Mesothelial cell of epicardium (in vitro differentiated cells): ENCODE measurements at regions not wholly inside any gene's neighbourhood (a gene's known extent, or its start where the extent isn't known, plus 50 kb on each side); places are given as distances from the start of the nearest gene placed in this dataset.

Experiments used
- DNase-seq, 2 experiments: peaks; one replicate each; pipeline ENCODE4 v3.0.0; 2021; ENCODE audit warnings: low spot score in 2 of 2; ENCODE audit not compliant: unreplicated experiment in 2 of 2
- H3K27ac Mint-ChIP-seq: 2 replicates; pipeline ENCODE4 v1.8.0; 2021; ENCODE audit warnings: mixed read lengths
- H3K27me3 Mint-ChIP-seq: 2 replicates; pipeline ENCODE4 v1.8.0; 2021; ENCODE audit warnings: low read depth, mixed read lengths
- H3K36me3 Mint-ChIP-seq: 2 replicates; pipeline ENCODE4 v1.8.0; 2021; ENCODE audit warnings: mixed read lengths
- H3K4me1 Mint-ChIP-seq: 2 replicates; pipeline ENCODE4 v1.8.0; 2021; ENCODE audit warnings: mixed read lengths
- H3K4me3 Mint-ChIP-seq: 2 replicates; pipeline ENCODE4 v1.8.0; 2021; ENCODE audit warnings: mild to moderate bottlenecking, moderate library complexity, mixed read lengths
- H3K9me3 Mint-ChIP-seq: 2 replicates; pipeline ENCODE4 v1.8.0; 2021; ENCODE audit warnings: mixed read lengths
- TF ChIP-seq, protein P1 (sequence below): fragments of 200-600 bp; sonication (generic); IDR thresholded peaks from one replicate; pipeline ENCODE4 v1.5.0; 2021; ENCODE audit warnings: antibody characterized with exemption; ENCODE audit not compliant: unreplicated experiment

GRCh38 chr6:81465859-81466258 is 286.6 kb downstream of the TENT5A start:
- peaks cover 20% of the 10 kb centered on the region for H3K9me3 Mint-ChIP-seq
- H3K4me1 Mint-ChIP-seq: no peaks in the 10 kb centered on the region
- no peak for DNase-seq

GRCh38 chr6:81456416-81456815 is 296.1 kb downstream of the TENT5A start:
- DNase-seq: no peak
- no peak overlapping the region for H3K27ac Mint-ChIP-seq
- TF ChIP-seq, protein P1, sequence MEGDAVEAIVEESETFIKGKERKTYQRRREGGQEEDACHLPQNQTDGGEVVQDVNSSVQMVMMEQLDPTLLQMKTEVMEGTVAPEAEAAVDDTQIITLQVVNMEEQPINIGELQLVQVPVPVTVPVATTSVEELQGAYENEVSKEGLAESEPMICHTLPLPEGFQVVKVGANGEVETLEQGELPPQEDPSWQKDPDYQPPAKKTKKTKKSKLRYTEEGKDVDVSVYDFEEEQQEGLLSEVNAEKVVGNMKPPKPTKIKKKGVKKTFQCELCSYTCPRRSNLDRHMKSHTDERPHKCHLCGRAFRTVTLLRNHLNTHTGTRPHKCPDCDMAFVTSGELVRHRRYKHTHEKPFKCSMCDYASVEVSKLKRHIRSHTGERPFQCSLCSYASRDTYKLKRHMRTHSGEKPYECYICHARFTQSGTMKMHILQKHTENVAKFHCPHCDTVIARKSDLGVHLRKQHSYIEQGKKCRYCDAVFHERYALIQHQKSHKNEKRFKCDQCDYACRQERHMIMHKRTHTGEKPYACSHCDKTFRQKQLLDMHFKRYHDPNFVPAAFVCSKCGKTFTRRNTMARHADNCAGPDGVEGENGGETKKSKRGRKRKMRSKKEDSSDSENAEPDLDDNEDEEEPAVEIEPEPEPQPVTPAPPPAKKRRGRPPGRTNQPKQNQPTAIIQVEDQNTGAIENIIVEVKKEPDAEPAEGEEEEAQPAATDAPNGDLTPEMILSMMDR: no peak
- no peaks in the 10 kb centered on the region for H3K27me3 Mint-ChIP-seq
- peaks cover 5% of the 10 kb centered on the region for H3K9me3 Mint-ChIP-seq
- no peak overlapping the region for H3K4me3 Mint-ChIP-seq
- H3K36me3 Mint-ChIP-seq: no peaks in the 10 kb centered on the region
- no peaks in the 10 kb centered on the region for H3K4me1 Mint-ChIP-seq

More at GRCh38 chr6:81465859-81466258, 286.6 kb downstream of the TENT5A start:
- TF ChIP-seq, protein P1: peak; percentile 74
- Mint-ChIP-seq H3K27ac (no peak overlapping the region), H3K27me3 (no peaks in the 10 kb centered on the region), H3K4me3 (no peak overlapping the region), H3K36me3 (no peaks in the 10 kb centered on the region)

- Mint-ChIP-seq H3K36me3 (no peaks in the 10 kb centered on the region), H3K4me3 (no peak overlapping the region), H3K4me1 (no peaks in the 10 kb centered on the region), H3K27ac (no peak overlapping the region), H3K9me3 (peaks cover 4% of the 10 kb centered on the region), H3K27me3 (no peaks in the 10 kb centered on the region)
- TF ChIP-seq, protein P1: no peak
- no peak for DNase-seq
Measured at GRCh38 chr6:81455641-81456040, 296.8 kb downstream of the TENT5A start.

- Mint-ChIP-seq H3K27ac (no peak overlapping the region), H3K36me3 (no peaks in the 10 kb centered on the region), H3K27me3 (no peaks in the 10 kb centered on the region), H3K9me3 (no peaks in the 10 kb centered on the region), H3K4me1 (no peaks in the 10 kb centered on the region), H3K4me3 (no peak overlapping the region)
- no peak for DNase-seq
- TF ChIP-seq, protein P1: no peak
Measured at GRCh38 chr6:81451787-81452186, 300.7 kb downstream of the TENT5A start.

GRCh38 chr6:81450180-81450579 is 302.3 kb downstream of the TENT5A start:
- DNase-seq: no peak
- H3K27ac Mint-ChIP-seq: no peak overlapping the region
- no peaks in the 10 kb centered on the region for H3K4me1 Mint-ChIP-seq
- no peaks in the 10 kb centered on the region for H3K36me3 Mint-ChIP-seq
- no peaks in the 10 kb centered on the region for H3K27me3 Mint-ChIP-seq
- TF ChIP-seq, protein P1: no peak
- H3K4me3 Mint-ChIP-seq: no peak overlapping the region
- no peaks in the 10 kb centered on the region for H3K9me3 Mint-ChIP-seq

DNA sequence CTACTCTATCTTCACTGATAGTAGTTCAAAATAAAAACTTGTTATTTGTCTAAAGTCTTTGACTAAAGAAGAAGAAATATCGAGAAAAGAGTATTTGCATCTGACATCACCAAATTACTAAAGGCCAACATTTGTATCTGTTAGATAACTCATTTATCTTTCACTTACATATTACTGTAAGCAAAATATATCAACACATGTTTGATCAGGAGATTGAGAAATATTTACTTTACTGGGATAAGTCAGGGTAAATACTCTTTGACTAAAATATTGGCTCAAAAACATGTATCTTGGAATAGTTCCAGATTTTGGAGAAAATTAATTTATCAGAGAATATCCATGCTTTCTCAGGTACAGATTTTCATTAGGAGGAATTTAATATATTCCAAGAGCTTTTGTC is 306.0 kb downstream of the TENT5A start:
- Mint-ChIP-seq H3K27ac (no peak overlapping the region), H3K36me3 (no peaks in the 10 kb centered on the region), H3K4me3 (no peak overlapping the region), H3K9me3 (peaks cover 2% of the 10 kb centered on the region), H3K27me3 (no peaks in the 10 kb centered on the region), H3K4me1 (no peaks in the 10 kb centered on the region)
- TF ChIP-seq, protein P1: no peak
- DNase-seq: no peak
